ENCODE measurements at regions not wholly inside any gene's neighbourhood (a gene's known extent, or its start where the extent isn't known, plus 50 kb on each side); places are given as distances from the start of the nearest gene placed in this dataset.
"Not testable (repeated sequence)": the region's sequence is repeated elsewhere in the genome, so short reads cannot be mapped to it uniquely, and the experiment has no call there.

- DNase-seq (ENCODE audit: low read depth), result not testable (repeated sequence)
Measured at GRCh38 chr4:4032801-4033605, 193.7 kb downstream of the OTOP1 start.

- DNase-seq (ENCODE audit: low read depth), result not testable (repeated sequence)
Measured at GRCh38 chr4:4037399-4038138, 189.2 kb downstream of the OTOP1 start.

DNA sequence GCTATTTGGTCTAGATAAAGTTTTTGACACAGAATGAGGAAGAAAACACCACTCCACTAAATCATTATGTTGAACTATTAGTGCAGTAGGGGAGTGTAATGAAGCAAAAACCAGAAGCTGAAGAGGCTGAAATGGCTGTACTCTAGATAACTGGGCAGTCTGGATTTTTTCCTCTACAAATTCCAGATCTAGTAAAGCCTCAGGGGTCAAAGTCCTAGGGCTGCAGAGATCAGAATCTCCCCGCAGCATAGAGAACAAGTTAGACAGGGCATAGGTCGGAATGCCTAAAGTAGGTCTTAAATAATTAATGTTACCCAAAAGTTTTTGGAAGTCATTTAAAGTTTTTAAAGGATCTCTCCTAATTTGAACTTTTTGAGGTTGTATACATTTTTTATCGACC lies 180.9 kb downstream of the OTOP1 start:
- DNase-seq (ENCODE audit: low read depth), result not testable (repeated sequence)

- not testable (repeated sequence) for DNase-seq (ENCODE audit: low read depth)
Measured at GRCh38 chr4:4046686-4047085, 180.0 kb downstream of the OTOP1 start.

DNA sequence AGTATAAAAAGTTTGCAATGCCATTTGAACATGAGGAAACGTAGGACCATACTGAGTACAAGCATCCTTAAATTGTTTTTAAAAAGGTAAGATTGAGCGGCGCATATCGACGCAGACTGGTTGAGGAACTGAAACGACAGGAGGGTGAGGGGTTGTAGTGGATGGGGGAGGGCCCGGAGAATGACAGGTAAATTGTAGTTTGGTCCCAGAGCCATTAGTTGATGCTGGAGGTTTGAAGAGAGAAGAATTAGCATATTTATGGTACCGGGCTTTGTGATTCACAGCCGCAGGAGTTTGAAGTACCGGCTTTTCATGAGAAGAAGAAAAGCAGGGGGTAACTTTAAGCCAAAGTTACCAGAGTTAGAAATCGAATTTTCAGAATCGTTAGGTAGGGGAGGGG lies 179.5 kb downstream of the OTOP1 start:
- not testable (repeated sequence) for DNase-seq (ENCODE audit: low read depth)

- not testable (repeated sequence) for DNase-seq (ENCODE audit: low read depth)
Measured at GRCh38 chr4:4048227-4048626, 178.5 kb downstream of the OTOP1 start.

DNA sequence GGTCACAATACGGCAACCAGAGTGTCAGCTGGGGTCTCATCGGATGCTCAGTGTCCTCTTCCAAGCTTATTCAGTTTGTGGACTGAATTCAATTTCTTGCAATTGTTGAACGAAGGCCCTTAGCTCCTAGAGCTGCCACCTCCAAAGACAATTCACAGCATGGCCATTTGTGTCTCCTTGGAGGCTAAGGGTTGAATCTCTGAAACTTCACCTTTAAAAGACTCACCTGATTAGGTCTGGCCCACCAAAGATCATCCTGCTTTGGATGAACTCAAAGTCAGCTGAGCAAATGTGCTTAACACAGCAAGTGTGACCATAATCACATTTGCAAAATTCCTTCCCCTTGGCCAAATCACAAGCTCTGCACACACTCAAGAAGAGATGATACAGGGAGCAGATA lies 175.9 kb downstream of the OTOP1 start:
- not testable (repeated sequence) for DNase-seq (ENCODE audit: low read depth)

GRCh38 chr4:4052933-4053332 lies 173.8 kb downstream of the OTOP1 start:
- peak; percentile 2 for DNase-seq (ENCODE audit: low read depth)

- not testable (repeated sequence) for DNase-seq (ENCODE audit: low read depth)
Measured at GRCh38 chr4:4057226-4057625, 169.5 kb downstream of the OTOP1 start.

- DNase-seq (ENCODE audit: low read depth), result not testable (repeated sequence)
Measured at GRCh38 chr4:4084171-4084570, 142.6 kb downstream of the OTOP1 start.

GRCh38 chr4:4089716-4090419 lies 136.9 kb downstream of the OTOP1 start:
- DNase-seq (ENCODE audit: low read depth), result peak; percentile 39

DNA sequence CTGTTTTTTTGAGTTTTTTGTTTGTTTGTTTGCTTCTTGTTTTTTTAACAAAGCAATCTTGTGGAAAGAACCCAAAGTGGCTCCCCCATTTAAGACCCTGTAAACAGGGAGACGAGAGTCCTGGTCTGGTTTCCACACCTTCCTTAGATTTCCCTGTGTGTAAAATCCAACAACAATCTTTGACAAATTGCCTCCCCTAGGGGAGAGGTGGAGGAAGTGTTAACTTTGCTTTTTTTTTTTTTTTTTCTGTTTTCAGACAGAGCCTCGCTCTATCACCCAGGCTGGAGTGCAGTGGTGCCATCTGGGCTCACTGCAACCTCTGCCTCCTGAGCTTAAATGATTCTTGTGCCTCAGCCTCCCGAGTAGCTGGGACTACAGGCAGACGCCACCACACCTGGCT lies 136.0 kb downstream of the OTOP1 start:
- not testable (repeated sequence) for DNase-seq (ENCODE audit: low read depth)

DNA sequence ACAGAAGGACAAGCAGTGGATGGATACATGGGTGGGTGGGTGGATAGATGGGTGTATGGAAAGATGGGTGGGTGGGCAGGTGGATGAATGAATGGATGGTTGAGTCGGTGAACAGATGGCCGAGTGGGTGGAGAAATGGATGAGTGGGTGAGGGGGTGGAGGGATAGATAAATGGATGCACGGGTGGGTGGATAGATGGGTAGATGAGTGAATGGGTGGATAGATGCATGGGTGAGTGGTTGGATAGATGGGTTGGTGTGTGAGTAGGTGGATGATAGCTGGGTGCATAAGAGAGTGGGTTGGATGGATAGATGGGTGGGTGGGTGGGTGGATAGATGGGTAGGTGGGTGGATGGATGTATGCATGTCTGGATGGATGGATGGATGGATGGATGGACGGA lies 134.6 kb downstream of the OTOP1 start:
- DNase-seq (ENCODE audit: low read depth), result not testable (repeated sequence)

DNA sequence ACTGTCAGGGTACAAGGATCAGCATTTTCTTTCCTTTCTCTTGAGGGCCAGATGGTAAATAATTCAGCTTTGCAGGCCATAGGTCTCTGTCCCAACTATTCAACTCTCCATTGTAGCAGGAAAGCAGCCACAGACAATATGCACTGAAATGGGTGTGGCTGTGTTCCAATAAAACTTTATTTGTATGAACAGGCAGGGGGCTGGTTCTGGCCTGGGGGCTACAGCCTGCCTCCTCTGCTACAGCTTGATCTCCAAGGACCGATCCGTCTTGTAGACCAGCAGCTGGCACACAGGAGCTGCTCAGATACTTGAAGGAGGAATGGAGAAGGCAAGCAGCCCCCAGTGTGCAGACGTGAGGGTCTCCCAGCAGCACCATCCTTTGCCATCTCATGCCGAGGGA lies 127.1 kb downstream of the OTOP1 start:
- DNase-seq (ENCODE audit: low read depth), result not testable (repeated sequence)

DNA sequence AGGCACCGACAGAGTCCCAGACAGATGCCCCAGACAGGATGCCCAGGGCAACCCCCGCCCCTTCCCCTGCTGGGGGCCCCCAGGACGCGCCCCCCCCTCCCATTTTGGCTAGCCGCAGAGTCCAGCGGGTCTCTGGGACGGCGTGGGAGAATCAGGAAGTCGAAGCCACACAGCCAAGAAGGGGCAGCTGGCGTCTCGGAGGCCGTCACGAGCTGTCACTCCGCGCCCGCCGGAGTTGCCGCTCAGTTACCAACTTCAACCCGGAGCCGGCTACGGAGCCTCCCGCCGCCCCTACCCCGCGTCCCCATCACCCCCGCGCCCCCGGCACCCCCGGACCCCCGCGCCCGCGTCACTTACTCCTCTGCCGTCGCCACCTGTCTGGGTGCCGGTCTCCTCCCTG lies 119.8 kb downstream of the OTOP1 start:
- DNase-seq (ENCODE audit: low read depth), result not testable (repeated sequence)

- DNase-seq (ENCODE audit: low read depth), result not testable (repeated sequence)
Measured at GRCh38 chr4:4107411-4108107, 119.2 kb downstream of the OTOP1 start.

- DNase-seq (ENCODE audit: low read depth), result not testable (repeated sequence)
Measured at GRCh38 chr4:4115381-4115780, 111.3 kb downstream of the OTOP1 start.

GRCh38 chr4:4116901-4117300 lies 109.8 kb downstream of the OTOP1 start:
- not testable (repeated sequence) for DNase-seq (ENCODE audit: low read depth)

DNA sequence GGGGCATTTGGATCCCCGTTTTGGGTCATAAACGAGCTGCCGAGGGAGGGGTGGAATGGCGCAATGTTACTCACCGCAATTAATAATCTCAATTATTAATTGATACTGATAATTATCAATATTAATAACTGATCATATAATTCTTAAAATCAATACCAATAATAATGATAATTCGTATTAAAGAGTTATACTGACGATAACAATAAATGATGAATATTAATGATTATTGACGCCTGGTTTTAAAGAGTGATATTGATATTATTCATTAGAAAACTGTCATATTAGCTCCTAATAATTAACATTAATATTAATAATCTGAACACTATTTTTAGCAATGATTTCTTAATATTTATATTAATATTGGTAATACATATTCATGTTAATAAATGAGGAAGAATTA lies 92.4 kb downstream of the OTOP1 start:
- DNase-seq (ENCODE audit: low read depth), result not testable (repeated sequence)

DNA sequence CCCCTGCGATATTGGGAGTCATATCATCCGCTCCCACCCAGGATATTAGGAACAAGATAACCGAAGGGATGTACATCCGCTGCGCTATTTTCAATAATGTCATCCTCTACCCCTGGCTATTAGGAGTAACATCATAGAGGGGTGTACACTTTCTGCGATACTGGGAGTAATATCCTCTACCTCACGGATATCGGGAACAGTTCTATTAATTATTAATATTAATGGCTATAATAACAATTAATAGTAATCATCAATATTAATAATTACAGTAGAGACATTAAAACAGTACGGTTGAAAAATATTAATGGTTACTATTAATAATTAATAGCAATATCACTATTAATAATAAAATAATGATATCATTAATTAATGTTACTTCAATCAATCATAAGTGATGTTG lies 90.1 kb downstream of the OTOP1 start:
- DNase-seq (ENCODE audit: low read depth), result not testable (repeated sequence)
